SKM-1 treated with dmso at 0.1 percent for 144 hours (cell line): ENCODE measurements at regions not wholly inside any gene's neighbourhood (a gene's known extent, or its start where the extent isn't known, plus 50 kb on each side); places are given as distances from the start of the nearest gene placed in this dataset.
"Not testable (repeated sequence)": the region's sequence is repeated elsewhere in the genome, so short reads cannot be mapped to it uniquely, and the experiment has no call there.

Experiments used
- DNase-seq: peaks from one replicate; lab custom pipeline; 2025; ENCODE audit not compliant: unreplicated experiment; lab: John Stamatoyannopoulos, UW

DNA sequence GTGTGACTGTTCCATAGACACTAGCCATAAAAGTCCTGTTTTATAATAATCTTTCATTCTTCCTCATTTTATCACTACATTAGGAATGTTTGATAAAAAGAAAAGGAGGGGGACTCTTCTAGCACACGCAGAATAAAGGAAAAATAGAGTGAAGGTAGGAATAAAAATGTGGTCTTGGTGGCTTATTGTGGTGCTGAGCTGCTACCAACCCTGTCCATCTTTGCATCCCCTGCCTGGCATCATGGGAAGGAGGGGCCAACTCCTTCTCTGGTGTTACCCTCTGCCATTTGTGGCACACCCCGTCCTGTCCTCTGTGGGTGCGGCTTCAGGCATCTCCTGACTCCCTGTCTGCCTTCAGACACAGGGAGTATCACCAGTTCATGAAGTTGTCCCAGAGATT is 104.9 kb upstream of the ZNF536 start:
- DNase-seq: no peak

GRCh38 chr19:30268601-30269000 is 103.6 kb upstream of the ZNF536 start:
- DNase-seq: no peak

- DNase-seq: no peak
These were observed 102.5 kb upstream of the ZNF536 start for GRCh38 chr19:30269638-30270037.

DNA sequence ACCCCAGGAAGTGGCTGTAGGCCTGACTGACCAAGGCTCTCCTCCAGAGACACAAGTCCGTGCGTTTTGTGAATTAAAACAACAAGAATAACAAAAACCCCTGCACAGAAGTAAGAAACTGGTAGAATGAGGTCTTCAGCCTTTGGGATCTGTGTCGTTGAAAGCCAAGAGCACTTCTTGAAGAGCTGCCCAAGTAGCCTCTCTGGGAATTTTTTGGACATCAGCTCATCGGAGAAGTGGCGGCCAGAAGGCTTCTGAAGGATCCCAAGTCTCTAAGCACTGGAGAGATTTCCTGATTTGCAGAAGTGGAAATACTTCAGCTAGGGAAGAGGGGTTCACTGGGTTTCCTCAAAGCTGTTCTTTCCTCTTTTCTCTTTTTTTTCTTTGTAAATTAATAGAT is 100.4 kb upstream of the ZNF536 start:
- no peak for DNase-seq

DNA sequence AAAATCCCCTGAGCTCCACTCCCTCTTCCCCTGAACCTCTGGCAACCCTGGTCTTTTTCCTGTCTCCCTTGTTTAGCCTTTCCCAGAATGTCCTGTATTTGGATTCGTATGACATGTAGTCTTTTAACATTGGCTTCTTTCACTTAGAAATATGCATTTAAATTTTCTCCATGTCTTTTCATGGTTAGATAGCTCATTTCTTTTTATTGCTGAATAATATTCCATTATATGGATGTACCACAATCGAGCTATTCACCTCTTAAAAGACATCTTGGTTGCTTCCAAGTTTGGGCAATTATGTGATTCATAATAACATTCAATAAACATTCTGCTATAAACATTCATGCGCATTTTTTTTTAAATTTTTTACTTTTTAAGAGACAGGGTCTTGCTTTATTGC is 99.6 kb upstream of the ZNF536 start:
- no peak for DNase-seq

DNA sequence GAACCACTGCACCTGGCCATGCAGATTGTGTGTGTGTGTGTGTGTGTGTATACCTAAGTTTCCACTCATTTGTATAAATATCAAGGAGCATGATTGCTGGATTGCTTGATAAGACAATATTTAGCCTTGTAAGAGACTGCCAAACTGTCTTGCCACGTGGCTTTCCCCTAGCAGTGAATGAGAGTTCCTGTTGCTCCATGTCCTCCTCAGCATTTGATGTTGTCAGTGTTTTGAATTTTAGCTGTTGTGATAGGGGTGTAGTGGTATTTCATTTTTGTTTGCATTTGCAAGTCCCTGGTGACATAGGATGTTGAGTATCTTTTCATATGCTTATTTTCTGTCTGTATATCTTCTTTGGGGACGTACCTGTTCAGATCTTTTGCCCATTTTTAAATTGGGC is 99.0 kb upstream of the ZNF536 start:
- no peak for DNase-seq

DNA sequence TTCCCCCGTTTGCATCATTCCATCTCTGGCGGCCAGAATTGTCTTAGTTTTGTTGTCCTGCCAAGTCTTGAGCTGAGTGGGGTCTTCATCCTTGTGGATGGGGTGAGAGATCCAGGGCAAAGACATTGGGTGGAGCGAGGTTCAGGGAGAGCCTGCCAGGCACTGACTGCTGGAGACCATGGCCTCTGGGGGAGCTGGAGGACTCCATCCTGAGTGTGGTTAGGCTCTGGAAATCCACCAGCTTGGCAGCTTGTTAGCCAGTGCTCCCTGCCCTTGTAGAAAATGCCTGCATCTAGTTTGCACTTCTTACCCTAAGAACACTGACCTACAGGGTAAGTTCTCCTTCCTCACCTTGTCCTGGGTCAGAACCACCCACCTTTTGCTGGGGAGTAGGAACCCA is 97.2 kb upstream of the ZNF536 start:
- no peak for DNase-seq

GRCh38 chr19:30276011-30276882 is 95.9 kb upstream of the ZNF536 start:
- DNase-seq: no peak

GRCh38 chr19:30276883-30277280 is 95.3 kb upstream of the ZNF536 start:
- no peak for DNase-seq

GRCh38 chr19:30277941-30278881 is 94.0 kb upstream of the ZNF536 start:
- no peak for DNase-seq

DNA sequence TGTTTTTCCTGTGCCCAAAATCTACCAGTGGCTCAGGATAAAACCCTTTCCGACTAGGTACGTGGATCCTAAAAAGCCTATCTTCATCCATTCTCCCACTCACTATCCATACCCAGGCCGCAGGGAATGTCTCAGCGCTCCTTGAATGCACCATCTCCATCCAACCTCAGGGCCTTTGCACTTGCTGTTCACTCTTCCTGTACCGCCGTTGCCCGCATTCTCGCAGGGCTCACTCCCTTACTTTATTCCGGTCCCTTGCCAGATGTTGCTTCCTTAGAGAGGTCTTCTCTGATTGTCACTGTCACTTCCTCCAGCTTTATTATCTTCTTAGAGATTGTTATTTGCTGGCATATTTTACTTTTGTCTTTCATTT is 93.3 kb upstream of the ZNF536 start:
- no peak for DNase-seq

- DNase-seq: no peak
These were observed 92.2 kb upstream of the ZNF536 start for GRCh38 chr19:30280018-30280417.

GRCh38 chr19:30281906-30282305 is 90.3 kb upstream of the ZNF536 start:
- no peak for DNase-seq

DNA sequence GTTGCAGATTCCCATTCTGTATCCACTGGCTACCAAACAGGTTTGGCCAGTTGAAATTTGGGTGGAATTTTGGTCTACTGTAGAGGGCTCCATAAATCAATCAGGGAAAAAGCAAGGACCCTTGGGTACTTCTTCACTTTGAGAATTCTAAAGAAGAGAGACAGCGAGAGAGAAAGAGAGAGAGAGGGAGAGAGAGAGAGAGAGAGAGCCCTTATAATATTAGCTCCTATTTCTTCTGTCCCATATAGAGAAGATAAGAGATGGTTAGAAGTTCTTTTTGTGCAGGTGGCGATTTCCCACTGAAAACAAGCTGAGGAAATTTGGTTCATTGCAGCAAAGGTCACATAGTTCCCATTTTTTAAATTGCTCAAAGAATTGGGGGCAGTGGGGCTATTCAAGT is 88.6 kb upstream of the ZNF536 start:
- DNase-seq: no peak

- no peak for DNase-seq
These were observed 88.0 kb upstream of the ZNF536 start for GRCh38 chr19:30284209-30284608.

- DNase-seq: no peak
These were observed 87.3 kb upstream of the ZNF536 start for GRCh38 chr19:30284885-30285284.

GRCh38 chr19:30286378-30286777 is 85.8 kb upstream of the ZNF536 start:
- DNase-seq: no peak

DNA sequence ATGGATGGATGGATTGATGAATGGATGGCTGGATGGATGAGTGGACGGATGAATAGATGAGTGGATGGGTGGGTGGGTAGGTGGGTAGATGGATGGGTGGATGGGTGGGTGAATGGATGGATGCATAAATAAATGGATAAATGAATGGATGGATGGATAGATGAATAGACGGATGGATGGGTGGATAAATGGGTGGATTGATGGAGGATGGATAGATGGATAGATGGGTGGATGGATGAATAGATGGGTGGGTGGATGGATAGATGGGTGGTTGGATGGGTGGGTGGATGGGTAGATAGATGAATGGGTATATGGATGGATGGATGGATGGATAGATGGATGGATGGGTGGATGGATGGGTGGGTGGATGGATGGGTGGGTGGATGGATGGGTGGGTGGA is 84.9 kb upstream of the ZNF536 start:
- DNase-seq: no peak

DNA sequence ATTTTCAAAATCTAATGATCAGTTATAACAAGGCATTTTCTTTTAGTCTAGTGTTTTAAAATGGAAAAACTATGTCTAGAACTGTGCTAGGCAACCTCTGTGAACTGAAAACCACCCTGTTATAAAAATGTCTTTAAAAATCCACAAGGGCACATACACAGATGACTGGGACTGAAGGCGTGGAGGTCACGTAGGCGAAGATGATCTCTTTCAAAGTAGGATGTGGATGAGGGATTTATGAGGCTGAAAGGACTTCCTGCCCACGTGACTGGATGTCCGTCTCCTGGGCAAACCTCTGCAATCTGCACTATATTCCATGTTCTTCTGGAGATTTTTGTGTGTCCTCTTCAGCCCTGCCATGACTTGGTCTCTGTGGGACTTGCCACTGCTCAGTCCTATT is 84.2 kb upstream of the ZNF536 start:
- no peak for DNase-seq

- no peak for DNase-seq
These were observed 83.3 kb upstream of the ZNF536 start for GRCh38 chr19:30288911-30289310.

GRCh38 chr19:30289336-30289735 is 82.8 kb upstream of the ZNF536 start:
- DNase-seq: no peak

DNA sequence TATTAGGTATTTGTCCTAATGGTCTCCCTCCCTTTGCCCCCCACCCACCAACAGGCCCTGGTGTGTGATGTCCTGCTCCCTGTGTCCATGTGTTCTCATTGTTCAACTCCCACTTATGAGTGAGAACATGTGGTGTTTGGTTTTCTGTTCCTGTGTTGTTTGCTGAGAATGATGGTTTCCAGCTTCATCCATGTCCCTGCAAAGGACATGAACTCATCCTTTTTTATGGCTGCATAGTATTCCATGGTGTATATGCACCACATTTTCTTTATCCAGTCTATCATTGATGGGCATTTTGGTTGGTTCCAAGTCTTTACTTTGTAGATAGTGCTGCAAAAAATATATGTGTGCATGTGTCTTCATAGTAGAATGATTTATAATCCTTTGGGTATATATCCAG is 81.4 kb upstream of the ZNF536 start:
- DNase-seq: not testable (repeated sequence)
